Stomach (tissue), 4 donors: ENCODE measurements at regions not wholly inside any gene's neighbourhood (a gene's known extent, or its start where the extent isn't known, plus 50 kb on each side); places are given as distances from the start of the nearest gene placed in this dataset.

Experiments
- EP300 ChIP-seq: sonication (generic); formaldehyde crosslinking; IDR thresholded peaks from one replicate; pipeline ENCODE4 v1.6.1; 2017; ENCODE audit warnings: antibody characterized with exemption
- POLR2A ChIP-seq, 4 donors: fragments of 450-650 bp; IDR thresholded peaks; one replicate each; pipeline ENCODE4 v1.6.1; 2016; ENCODE audit warnings: antibody characterized with exemption in 4 of 4, control low read depth in 2 of 4, mild to moderate bottlenecking in 1 of 4, moderate library complexity in 1 of 4
- POLR2AphosphoS5 ChIP-seq, 3 donors: sonication (generic); formaldehyde crosslinking; IDR thresholded peaks; one replicate each; pipeline ENCODE4 v1.6.1; 2016; ENCODE audit warnings: antibody characterized with exemption in 3 of 3
- TF ChIP-seq, protein P1 (sequence below), 7 experiments: fragments of 450-650 bp in 4 of 7; fragments of 200-600 bp in 3 of 7; sonication (generic) in 3 of 7; IDR thresholded peaks; one replicate each; pipeline ENCODE4 v1.5.1; 2016 to 2019; ENCODE audit warnings: antibody characterized with exemption in 7 of 7, control low read depth in 2 of 7, mild to moderate bottlenecking in 1 of 7

DNA sequence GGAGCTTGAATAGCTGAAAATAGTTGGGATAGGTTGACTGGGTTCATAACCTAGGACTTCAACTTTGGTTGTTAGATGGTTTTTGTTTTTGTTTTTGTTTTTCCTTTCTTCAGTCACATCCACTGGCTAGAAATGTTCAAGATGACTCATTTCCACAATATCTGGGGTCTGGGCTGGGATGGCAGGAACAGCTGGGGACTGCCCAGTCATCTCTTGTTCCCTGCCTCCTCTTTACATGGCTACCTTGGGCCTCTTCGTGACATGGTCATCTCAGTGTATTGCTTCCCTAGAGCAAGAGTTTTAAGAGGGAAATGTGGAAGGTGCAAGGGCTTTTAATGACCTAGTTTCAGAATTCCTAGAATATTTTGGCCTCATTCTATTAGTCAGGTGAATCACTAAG is 915.8 kb downstream of the XPNPEP1 start:
- TF ChIP-seq POLR2A (IDR thresholded peaks at IDR 0.05) (no peak), POLR2AphosphoS5 (IDR thresholded peaks at IDR 0.05) (no peak), EP300 (no peak)
- TF ChIP-seq, protein P1, sequence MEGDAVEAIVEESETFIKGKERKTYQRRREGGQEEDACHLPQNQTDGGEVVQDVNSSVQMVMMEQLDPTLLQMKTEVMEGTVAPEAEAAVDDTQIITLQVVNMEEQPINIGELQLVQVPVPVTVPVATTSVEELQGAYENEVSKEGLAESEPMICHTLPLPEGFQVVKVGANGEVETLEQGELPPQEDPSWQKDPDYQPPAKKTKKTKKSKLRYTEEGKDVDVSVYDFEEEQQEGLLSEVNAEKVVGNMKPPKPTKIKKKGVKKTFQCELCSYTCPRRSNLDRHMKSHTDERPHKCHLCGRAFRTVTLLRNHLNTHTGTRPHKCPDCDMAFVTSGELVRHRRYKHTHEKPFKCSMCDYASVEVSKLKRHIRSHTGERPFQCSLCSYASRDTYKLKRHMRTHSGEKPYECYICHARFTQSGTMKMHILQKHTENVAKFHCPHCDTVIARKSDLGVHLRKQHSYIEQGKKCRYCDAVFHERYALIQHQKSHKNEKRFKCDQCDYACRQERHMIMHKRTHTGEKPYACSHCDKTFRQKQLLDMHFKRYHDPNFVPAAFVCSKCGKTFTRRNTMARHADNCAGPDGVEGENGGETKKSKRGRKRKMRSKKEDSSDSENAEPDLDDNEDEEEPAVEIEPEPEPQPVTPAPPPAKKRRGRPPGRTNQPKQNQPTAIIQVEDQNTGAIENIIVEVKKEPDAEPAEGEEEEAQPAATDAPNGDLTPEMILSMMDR (IDR thresholded peaks at IDR 0.05), result no peak
